ENCODE measurements at regions not wholly inside any gene's neighbourhood (a gene's known extent, or its start where the extent isn't known, plus 50 kb on each side); places are given as distances from the start of the nearest gene placed in this dataset.

DNA sequence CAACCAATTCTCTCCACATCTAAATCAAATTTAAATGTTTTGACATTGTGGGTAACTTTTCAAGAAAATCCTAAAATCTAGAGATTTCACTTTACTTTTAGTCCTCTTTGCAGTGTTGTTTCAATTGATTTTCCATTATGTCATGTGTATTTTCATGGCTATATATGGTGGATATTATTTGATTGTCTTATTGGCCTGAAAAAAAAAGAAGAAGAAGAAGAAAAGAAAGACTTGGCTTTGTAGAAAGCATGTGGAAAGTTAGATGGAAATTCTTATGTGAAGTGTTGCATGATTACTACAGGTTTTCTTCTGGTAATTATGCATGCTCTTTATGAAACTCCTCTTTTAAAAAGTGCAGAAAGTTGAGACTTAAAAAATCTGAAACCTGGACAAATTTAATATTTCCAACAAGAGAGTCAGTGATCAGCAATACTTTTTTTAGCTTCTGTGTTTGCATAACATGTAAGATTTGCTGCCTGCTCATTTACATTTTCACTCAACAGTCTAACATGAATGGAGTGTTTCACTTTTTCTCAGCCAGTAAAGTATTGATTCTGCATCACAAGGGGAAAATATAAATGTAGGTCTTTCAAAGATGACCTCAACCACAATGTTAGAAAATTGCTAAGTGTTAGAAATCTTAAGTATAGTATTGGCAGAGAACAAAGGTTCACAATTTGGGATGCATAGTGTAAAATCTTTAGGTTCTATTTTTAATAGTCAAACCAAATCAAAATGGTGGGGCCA, 438.7 kb downstream of the BCKDHB start:
- TF ChIP-seq, protein P1, sequence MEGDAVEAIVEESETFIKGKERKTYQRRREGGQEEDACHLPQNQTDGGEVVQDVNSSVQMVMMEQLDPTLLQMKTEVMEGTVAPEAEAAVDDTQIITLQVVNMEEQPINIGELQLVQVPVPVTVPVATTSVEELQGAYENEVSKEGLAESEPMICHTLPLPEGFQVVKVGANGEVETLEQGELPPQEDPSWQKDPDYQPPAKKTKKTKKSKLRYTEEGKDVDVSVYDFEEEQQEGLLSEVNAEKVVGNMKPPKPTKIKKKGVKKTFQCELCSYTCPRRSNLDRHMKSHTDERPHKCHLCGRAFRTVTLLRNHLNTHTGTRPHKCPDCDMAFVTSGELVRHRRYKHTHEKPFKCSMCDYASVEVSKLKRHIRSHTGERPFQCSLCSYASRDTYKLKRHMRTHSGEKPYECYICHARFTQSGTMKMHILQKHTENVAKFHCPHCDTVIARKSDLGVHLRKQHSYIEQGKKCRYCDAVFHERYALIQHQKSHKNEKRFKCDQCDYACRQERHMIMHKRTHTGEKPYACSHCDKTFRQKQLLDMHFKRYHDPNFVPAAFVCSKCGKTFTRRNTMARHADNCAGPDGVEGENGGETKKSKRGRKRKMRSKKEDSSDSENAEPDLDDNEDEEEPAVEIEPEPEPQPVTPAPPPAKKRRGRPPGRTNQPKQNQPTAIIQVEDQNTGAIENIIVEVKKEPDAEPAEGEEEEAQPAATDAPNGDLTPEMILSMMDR (IDR thresholded peaks at IDR 0.05; ENCODE audit: low read depth, low read length): no peak
- H3K9me3 ChIP-seq: no peaks in the 10 kb centered on the region
- no peaks in the 10 kb centered on the region for H3K27me3 ChIP-seq
- no peak for DNase-seq
- H3K36me3 ChIP-seq: no peaks in the 10 kb centered on the region
- H3K4me1 ChIP-seq: no peaks in the 10 kb centered on the region
- H3K4me3 ChIP-seq (ENCODE audit: low read depth, low read length): no peak overlapping the region

DNA sequence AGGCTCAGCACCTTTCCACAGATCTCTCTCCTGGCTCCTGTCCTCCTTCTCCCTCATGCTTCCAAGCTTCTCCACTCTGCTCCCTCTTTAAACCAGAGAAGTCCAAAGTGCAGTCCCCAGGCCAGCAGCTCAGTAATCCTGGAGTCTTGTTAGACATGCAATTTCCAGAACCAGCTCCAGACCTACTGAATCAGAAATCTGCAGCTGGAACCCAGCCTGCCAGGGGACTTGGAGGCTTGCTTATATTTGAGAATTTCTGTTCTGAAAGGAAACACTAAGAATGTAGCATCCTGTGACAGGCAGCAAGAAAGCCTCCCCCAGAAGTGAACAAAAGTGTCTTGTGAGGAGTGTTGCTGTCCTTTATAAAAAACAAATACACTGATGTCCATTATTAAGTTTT, 438.1 kb downstream of the BCKDHB start:
- DNase-seq: no peak
- Histone ChIP-seq H3K4me3 (ENCODE audit: low read depth, low read length) (no peak overlapping the region), H3K4me1 (no peaks in the 10 kb centered on the region), H3K9me3 (no peaks in the 10 kb centered on the region), H3K36me3 (no peaks in the 10 kb centered on the region), H3K27me3 (no peaks in the 10 kb centered on the region)
- TF ChIP-seq, protein P1 (IDR thresholded peaks at IDR 0.05; ENCODE audit: low read depth, low read length): no peak

DNA sequence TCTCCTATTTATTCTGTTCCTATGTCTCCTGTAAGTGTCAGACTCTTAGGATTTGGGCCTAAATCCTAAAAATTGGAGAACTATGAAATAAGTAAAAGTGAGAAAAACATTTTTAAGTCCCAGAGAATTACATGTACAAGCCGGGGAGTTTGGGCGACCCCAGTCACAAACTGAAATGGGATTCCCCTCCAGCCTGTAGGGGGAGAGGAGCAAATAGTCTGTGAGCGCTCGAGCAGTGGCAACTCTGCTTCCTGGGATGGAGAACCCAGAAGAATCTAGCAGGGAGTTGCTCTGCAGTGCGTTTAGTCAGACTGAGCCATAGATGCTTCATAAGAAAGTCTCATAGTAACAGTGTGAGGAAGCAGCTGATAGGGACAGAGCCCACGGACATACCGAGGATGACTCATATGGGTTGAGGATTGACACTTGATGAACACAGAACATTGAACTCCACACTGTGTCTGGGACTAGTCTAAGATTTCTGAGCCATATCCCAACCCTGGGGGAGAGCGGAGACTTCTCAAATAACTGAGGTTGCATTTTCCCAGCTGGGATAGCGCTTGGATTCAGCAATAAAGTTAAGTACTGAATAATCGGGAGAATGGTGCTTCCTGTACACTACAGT, 437.2 kb downstream of the BCKDHB start:
- TF ChIP-seq, protein P1 (IDR thresholded peaks at IDR 0.05; ENCODE audit: low read depth, low read length): no peak
- Histone ChIP-seq H3K4me3 (ENCODE audit: low read depth, low read length) (no peak overlapping the region), H3K36me3 (no peaks in the 10 kb centered on the region), H3K4me1 (no peaks in the 10 kb centered on the region), H3K27me3 (no peaks in the 10 kb centered on the region), H3K9me3 (no peaks in the 10 kb centered on the region)
- no peak for DNase-seq

DNA sequence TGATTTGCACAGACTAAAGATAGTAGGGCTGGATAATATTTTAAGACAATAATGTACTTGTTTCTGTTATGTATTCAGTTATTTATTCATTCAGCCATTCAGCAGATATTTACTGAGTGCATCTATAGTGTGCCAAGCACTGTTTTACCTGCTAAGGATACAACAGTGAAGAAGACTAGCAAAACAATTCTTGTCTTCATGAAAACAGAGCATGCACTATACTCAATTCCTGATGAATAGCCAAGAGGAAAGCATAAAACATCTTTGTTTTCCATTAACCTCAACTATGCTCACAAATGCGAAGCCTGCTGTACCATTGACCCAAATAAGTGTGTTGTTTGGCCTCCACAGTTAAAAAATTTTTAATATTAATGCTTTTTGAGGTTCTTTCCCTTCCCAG, 436.7 kb downstream of the BCKDHB start:
- TF ChIP-seq, protein P1 (IDR thresholded peaks at IDR 0.05; ENCODE audit: low read depth, low read length): no peak
- no peaks in the 10 kb centered on the region for H3K4me1 ChIP-seq
- H3K27me3 ChIP-seq: no peaks in the 10 kb centered on the region
- H3K4me3 ChIP-seq (ENCODE audit: low read depth, low read length): no peak overlapping the region
- no peaks in the 10 kb centered on the region for H3K9me3 ChIP-seq
- DNase-seq: no peak
- no peaks in the 10 kb centered on the region for H3K36me3 ChIP-seq

DNA sequence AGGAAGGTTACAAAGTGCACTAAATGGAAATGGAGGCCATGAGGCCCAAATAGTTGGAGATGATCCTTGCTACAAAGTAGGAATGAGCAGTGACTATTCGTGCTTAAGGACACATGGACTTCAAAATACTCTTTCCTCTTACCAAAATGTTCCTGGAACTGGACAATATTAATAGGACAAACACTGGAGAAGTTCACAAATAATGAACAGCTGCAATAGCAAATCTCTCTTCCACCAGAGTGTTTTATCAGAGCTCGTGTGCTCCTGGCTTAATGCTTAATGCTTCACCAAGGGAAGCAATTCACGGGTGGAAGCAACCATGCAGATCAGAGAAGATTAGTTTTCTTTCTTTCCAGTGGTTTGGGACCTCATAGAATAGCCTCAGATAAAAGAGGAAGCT, 435.4 kb downstream of the BCKDHB start:
- Histone ChIP-seq H3K36me3 (no peaks in the 10 kb centered on the region), H3K27me3 (no peaks in the 10 kb centered on the region), H3K4me1 (no peaks in the 10 kb centered on the region), H3K4me3 (ENCODE audit: low read depth, low read length) (no peak overlapping the region), H3K9me3 (no peaks in the 10 kb centered on the region)
- TF ChIP-seq, protein P1 (IDR thresholded peaks at IDR 0.05; ENCODE audit: low read depth, low read length): no peak
- no peak for DNase-seq

DNA sequence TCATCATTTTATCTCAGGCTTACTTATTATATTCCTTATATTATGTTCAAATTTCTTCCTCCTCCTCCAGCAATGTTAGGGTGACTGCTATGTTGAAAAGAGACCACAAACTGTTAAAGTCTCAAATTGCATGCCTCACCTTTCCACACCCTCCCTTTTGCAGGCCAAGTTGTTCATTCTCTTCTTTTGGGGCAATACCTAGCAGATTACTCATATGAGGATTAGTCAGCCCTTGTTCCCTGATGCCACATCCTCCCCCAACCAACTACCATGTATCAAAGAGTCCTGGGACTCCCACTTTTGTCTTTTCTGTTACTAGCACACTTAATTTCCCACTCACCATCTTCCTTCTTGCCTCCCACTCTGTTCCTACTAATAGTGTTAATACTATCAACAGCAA, 434.7 kb downstream of the BCKDHB start:
- no peak for DNase-seq
- Histone ChIP-seq H3K36me3 (no peaks in the 10 kb centered on the region), H3K4me3 (ENCODE audit: low read depth, low read length) (no peak overlapping the region), H3K4me1 (no peaks in the 10 kb centered on the region), H3K9me3 (no peaks in the 10 kb centered on the region), H3K27me3 (no peaks in the 10 kb centered on the region)
- TF ChIP-seq, protein P1 (IDR thresholded peaks at IDR 0.05; ENCODE audit: low read depth, low read length): no peak
